Astrocyte of the spinal cord (primary cell): ENCODE measurements at regions not wholly inside any gene's neighbourhood (a gene's known extent, or its start where the extent isn't known, plus 50 kb on each side); places are given as distances from the start of the nearest gene placed in this dataset.
"Not testable (repeated sequence)": the region's sequence is repeated elsewhere in the genome, so short reads cannot be mapped to it uniquely, and the experiment has no call there.

Experiments
- DNase-seq: peaks from one replicate; pipeline ENCODE4 v3.0.0; 2011; ENCODE audit warnings: low read depth, low spot score
- H3K4me3 ChIP-seq: 2 replicates; pipeline ENCODE4 v1.5.1; 2011; ENCODE audit warnings: low read depth, mild to moderate bottlenecking, low read length, moderate library complexity
- in situ Hi-C: cut with HindIII; loops from 2 replicates; pipeline ENCODE4 v1.10.0; 2017; ENCODE audit warnings: low sequenced_read_pairs
- TF ChIP-seq, protein P1 (sequence below): IDR thresholded peaks from 2 replicates; pipeline ENCODE4 v1.5.1; 2012; ENCODE audit warnings: low read depth, mild to moderate bottlenecking, low read length, inconsistent platforms

DNA sequence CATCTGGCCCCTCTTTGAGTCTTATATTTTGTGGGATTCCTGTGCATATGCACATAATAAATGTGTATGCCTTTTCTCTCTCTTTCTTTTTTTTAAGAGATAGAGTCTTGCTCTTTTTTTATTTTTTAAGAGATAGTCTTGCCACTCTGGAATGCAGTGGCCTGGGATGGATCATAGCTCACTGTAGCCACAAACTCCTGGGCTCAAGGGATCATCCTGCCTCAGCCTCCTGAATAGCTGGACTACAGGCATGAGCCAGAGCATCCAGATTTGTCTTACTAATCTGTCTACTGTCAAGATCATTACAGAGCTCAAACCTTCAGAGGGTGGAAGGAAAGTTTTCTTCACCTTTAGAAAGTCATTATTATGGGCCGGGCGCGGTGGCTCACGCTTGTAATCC lies 342.2 kb upstream of the LRRTM4 start:
- in situ Hi-C loops, result no loop called here

DNA sequence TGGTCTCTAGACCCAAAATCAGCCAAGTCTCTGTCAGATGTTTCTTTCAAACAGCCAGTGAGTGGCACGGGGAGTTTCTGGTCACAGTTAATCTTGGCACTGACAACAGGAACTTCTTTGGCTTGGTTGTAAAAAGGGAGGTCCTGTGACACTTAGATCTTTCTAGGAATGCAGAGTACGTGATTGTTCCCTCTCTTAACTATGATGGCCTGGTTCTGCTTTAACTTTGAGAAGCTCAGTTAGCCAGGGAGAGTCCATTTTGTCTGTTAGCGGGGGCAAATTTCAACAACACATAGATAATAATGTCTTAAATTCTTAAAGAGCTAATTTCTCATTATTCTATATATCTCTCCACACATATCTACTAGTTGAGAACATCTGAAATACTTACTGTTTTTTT lies 344.5 kb upstream of the LRRTM4 start:
- in situ Hi-C loops, result no loop called here
- TF ChIP-seq, protein P1, sequence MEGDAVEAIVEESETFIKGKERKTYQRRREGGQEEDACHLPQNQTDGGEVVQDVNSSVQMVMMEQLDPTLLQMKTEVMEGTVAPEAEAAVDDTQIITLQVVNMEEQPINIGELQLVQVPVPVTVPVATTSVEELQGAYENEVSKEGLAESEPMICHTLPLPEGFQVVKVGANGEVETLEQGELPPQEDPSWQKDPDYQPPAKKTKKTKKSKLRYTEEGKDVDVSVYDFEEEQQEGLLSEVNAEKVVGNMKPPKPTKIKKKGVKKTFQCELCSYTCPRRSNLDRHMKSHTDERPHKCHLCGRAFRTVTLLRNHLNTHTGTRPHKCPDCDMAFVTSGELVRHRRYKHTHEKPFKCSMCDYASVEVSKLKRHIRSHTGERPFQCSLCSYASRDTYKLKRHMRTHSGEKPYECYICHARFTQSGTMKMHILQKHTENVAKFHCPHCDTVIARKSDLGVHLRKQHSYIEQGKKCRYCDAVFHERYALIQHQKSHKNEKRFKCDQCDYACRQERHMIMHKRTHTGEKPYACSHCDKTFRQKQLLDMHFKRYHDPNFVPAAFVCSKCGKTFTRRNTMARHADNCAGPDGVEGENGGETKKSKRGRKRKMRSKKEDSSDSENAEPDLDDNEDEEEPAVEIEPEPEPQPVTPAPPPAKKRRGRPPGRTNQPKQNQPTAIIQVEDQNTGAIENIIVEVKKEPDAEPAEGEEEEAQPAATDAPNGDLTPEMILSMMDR, result no peak
- DNase-seq, result no peak
- no peak overlapping the region for H3K4me3 ChIP-seq

More for the DNA sequence above, 342.2 kb upstream of the LRRTM4 start:
- no peak overlapping the region for H3K4me3 ChIP-seq
- TF ChIP-seq, protein P1, result no peak
- DNase-seq, result no peak

DNA sequence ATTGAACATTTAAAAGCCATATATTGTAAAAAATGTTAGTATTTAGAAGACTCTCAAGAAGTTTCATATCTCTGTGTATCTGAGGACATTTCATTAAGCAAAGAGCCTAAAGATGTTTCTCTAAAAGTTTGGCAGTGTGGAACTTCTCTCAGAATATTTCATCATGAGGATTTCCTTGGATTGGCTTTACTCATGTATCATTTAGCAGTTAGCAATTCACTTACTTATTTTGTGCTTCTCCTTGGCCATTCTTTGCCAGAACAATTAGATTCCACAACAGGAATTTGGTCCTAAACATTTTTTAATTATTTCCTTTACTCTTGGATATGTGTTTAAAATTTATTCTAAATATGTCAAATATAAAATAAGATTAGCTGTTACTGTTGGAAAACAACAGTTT lies 345.0 kb upstream of the LRRTM4 start:
- DNase-seq, result no peak
- no peak overlapping the region for H3K4me3 ChIP-seq
- TF ChIP-seq, protein P1, result no peak
- in situ Hi-C loops, result no loop called here

DNA sequence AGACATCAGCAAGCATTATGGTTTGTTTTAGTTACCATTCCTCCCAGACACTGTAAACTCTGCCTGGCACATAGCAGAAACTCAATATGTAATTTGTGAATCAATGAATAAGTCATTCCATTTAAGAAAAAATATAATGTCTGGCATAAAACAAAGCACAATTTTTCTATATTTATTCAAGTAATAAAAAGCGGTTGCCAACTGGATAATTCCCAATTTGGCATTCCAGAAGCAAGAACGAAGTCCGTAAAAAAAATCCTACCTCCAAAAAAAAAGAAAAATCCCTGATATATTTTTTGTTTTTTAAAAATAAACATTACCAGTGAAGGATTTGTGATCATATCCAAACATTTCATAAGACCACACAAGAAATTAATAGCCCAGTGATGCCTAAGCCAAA lies 351.3 kb upstream of the LRRTM4 start:
- in situ Hi-C loops, result no loop called here

DNA sequence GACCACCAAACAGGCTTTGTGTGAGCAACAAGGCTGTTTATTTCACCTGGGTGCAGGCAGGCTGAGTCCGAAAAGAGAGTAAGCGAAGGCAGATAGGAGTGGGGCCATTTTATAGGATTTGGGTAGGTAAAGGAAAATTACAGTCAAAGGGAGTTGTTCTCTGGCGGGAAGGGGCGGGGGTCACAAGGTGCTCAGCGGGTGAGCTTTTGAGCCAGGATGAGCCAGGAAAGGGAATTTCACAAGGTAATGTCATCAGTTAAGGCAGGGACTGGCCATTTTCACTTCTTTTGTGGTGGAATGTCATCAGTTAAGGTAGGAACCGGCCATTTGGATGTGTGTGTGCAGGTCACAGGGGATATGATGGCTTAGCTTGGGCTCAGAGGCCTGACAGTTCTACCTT lies 378.0 kb upstream of the LRRTM4 start:
- H3K4me3 ChIP-seq, in situ Hi-C loops, DNase-seq: not testable (repeated sequence)

More for the DNA sequence above, 351.3 kb upstream of the LRRTM4 start:
- no peak for DNase-seq
- TF ChIP-seq, protein P1, result no peak
- H3K4me3 ChIP-seq, result no peak overlapping the region

DNA sequence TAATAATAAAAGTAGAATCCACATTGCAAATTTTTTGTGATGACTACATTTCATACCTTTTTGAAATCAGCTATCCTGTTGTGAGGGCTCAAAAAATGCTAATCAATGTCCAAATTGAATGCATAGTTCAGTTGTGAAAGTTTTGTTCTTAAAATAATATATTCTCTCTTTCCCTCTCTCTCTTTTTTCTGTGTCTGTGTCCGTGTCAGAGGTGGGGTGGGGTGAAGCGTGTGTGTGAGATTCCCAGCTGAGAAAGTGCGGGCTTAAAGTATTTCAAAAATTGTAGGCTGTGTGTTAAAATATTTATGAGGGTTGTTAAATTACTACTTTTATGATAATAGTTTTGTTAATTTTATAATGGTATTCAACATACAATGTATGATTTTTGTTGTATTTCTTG lies 388.0 kb upstream of the LRRTM4 start:
- H3K4me3 ChIP-seq, result no peak overlapping the region
- in situ Hi-C loops, result no loop called here
- TF ChIP-seq, protein P1, result no peak
- DNase-seq, result no peak

DNA sequence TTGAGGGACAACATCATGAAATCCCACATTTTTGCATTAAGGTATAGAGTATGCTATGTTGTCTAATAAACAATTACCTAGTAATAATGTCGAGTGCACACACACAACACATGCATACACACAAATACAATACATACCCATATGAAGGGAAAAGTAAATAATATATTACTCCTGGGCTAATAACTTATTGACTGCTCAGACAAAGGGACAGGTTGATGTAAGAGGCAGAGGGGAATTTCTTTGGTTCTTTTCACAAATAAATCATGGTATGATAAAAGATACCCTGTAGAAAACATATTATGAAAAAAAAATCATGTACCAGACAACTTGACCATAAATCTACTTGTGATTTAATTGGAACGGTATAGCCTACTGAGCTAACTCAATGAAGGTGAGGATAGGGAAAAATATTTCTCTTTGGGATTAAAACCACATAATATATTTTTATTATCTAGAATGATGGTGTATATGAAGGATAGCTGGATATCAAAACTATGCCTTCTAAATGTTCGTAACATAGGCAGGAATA lies 398.7 kb upstream of the LRRTM4 start:
- DNase-seq, result no peak
- H3K4me3 ChIP-seq, result no peak overlapping the region
- in situ Hi-C loops, result no loop called here
- TF ChIP-seq, protein P1, result no peak
